Sigmoid colon (tissue), 6 donors: ENCODE measurements at regions not wholly inside any gene's neighbourhood (a gene's known extent, or its start where the extent isn't known, plus 50 kb on each side); places are given as distances from the start of the nearest gene placed in this dataset.

Source experiments
- DNase-seq: peaks from one replicate; pipeline ENCODE4 v3.0.0-alpha.2; 2019
- H3K27ac ChIP-seq, 4 donors: fragments of 200-600 bp; sonication (generic); one replicate each; pipeline ENCODE4 v1.5.1; 2016 to 2019; ENCODE audit warnings: mild to moderate bottlenecking in 1 of 4
- H3K27me3 ChIP-seq, 3 donors: fragments of 200-600 bp; sonication (generic); one replicate each; pipeline ENCODE4 v1.5.1; 2019; ENCODE audit warnings: mild to moderate bottlenecking in 1 of 3
- H3K36me3 ChIP-seq, 4 donors: fragments of 200-600 bp; sonication (generic); one replicate each; pipeline ENCODE4 v1.5.1; 2016 to 2019
- H3K4me1 ChIP-seq, 4 donors: fragments of 200-600 bp; sonication (generic); one replicate each; pipeline ENCODE4 v1.5.1; 2017 to 2019
- H3K4me3 ChIP-seq, 4 donors: fragments of 200-600 bp; sonication (generic); one replicate each; pipeline ENCODE4 v1.5.1; 2017 to 2019; ENCODE audit warnings: mild to moderate bottlenecking in 2 of 4, moderate library complexity in 1 of 4
- H3K9me3 ChIP-seq, 4 donors: fragments of 200-600 bp in 3 of 4; sonication (generic) in 3 of 4; one replicate each; pipeline versions ENCODE4 v1.5.1 to v1.6.1; 2013 to 2019
- CTCF ChIP-seq, 4 experiments: fragments of 450-650 bp in 3 of 4; fragments of 200-600 bp in 1 of 4; IDR thresholded peaks; one replicate each; pipeline ENCODE4 v1.5.1; 2016 to 2019; ENCODE audit warnings: antibody characterized with exemption in 4 of 4, mild to moderate bottlenecking in 3 of 4, moderate library complexity in 2 of 4
- EP300 ChIP-seq, 4 donors: sonication (generic); formaldehyde crosslinking; IDR thresholded peaks; one replicate each; pipeline ENCODE4 v1.6.1; 2017; ENCODE audit warnings: antibody characterized with exemption in 4 of 4
- POLR2A ChIP-seq, 2 donors: fragments of 450-650 bp; IDR thresholded peaks; one replicate each; pipeline ENCODE4 v1.6.1; 2016; ENCODE audit warnings: antibody characterized with exemption in 2 of 2, mild to moderate bottlenecking in 2 of 2, moderate library complexity in 2 of 2
- POLR2AphosphoS5 ChIP-seq, 4 donors: sonication (generic); formaldehyde crosslinking; IDR thresholded peaks; one replicate each; pipeline ENCODE4 v1.6.1; 2017; ENCODE audit warnings: antibody characterized with exemption in 4 of 4
- WGBS, 2 donors: extraction: QIAGEN DNeasy Blood & Tissue Kit; methylation state at CpG; one replicate each; pipeline ENCODE4 v1.1.7; 2013; 5-methylcytosine and 5-hydroxymethylcytosine counted together
- intact Hi-C: fragments of 100-400 bp; cut with DNase I; formaldehyde crosslinking; loops from one replicate; pipeline ENCODE4 v1.15.1; 2023
- donor health status: healthy with polysubstance abuse.
- donor health status: healthy.

GRCh38 chr2:5176764-5177163 lies 515.4 kb upstream of the SOX11 start:
- Histone ChIP-seq H3K36me3 (no peaks in the 10 kb centered on the region), H3K4me1 (peaks cover 0 to 14% (median 4%) of the 10 kb centered on the region in 4 donors), H3K4me3 (no peak overlapping the region), H3K27me3 (no peaks in the 10 kb centered on the region), H3K27ac (no peak overlapping the region), H3K9me3 (no peaks in the 10 kb centered on the region)
- DNase-seq, result no peak
- WGBS, 2 donors, result 85% methylated on average over 4 of the region's 4 CpGs
- intact Hi-C loops, result no loop called here
- no peak for TF ChIP-seq CTCF (IDR thresholded peaks at IDR 0.05)
- no peak for TF ChIP-seq POLR2A (IDR thresholded peaks at IDR 0.05)
- no peak for TF ChIP-seq POLR2AphosphoS5 (IDR thresholded peaks at IDR 0.05)
- no peak for TF ChIP-seq EP300 (IDR thresholded peaks at IDR 0.05)

DNA sequence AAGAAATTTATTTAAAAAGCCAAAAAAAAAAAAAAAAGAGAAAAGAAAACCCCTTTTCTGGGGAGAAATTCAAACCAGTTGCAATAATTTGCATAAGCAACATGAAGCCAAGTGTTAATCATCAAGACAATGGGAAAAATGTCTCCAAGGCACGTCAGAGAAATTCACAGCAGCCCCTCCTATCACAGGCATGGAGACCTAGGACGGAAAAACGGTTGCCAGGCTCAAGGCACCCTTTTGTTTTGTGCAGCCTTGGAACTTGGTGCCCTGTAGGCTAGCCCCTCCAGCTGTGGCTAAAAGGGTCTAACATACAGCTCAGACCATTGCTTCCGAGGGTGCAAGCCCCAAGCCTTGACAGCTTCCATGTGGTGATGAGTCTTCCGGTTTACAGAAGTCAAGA lies 509.2 kb upstream of the SOX11 start:
- Histone ChIP-seq H3K27ac (no peak overlapping the region), H3K27me3 (no peaks in the 10 kb centered on the region), H3K9me3 (no peaks in the 10 kb centered on the region), H3K36me3 (no peaks in the 10 kb centered on the region), H3K4me3 (no peak overlapping the region), H3K4me1 (no peaks in the 10 kb centered on the region)
- WGBS, 2 donors, result 76 to 84% methylated on average over 5 of the region's 5 CpGs
- TF ChIP-seq POLR2AphosphoS5 (IDR thresholded peaks at IDR 0.05) (no peak), POLR2A (IDR thresholded peaks at IDR 0.05) (no peak), EP300 (IDR thresholded peaks at IDR 0.05) (no peak), CTCF (IDR thresholded peaks at IDR 0.05) (no peak)
- intact Hi-C loops, result no loop called here
- DNase-seq, result no peak

DNA sequence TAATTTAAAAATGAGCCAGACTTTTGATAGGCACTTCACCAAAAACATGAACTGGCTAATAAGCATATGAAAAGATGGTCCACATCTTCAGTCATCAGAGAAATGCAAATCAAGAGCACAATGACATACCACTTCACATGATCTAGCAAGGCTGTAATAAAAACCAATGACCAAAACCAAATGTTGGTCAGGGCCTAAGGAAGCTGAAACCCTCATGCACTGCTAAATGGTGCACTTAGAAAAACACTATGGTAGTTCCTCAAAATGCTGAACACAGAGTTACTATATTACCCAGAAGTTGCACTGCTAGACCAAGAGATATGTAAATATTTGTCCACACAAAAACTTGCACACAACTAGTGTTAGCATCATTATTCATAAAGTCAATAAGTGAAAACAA lies 504.9 kb upstream of the SOX11 start:
- H3K36me3 ChIP-seq, result no peaks in the 10 kb centered on the region
- H3K9me3 ChIP-seq, result no peaks in the 10 kb centered on the region
- H3K27ac ChIP-seq, result no peak overlapping the region
- no peak overlapping the region for H3K4me3 ChIP-seq
- H3K27me3 ChIP-seq, result no peaks in the 10 kb centered on the region
- no peak for DNase-seq
- intact Hi-C loops, result no loop called here
- TF ChIP-seq EP300 (IDR thresholded peaks at IDR 0.05), result no peak
- TF ChIP-seq POLR2A (IDR thresholded peaks at IDR 0.05), result no peak
- no peak for TF ChIP-seq CTCF (IDR thresholded peaks at IDR 0.05)
- no peak for TF ChIP-seq POLR2AphosphoS5 (IDR thresholded peaks at IDR 0.05)
- H3K4me1 ChIP-seq, result no peaks in the 10 kb centered on the region

GRCh38 chr2:5188636-5189035 lies 503.5 kb upstream of the SOX11 start:
- WGBS, 2 donors, result 85 to 86% methylated on average over 5 of the region's 5 CpGs
- intact Hi-C loops, result no loop called here

More at GRCh38 chr2:5188636-5189035, 503.5 kb upstream of the SOX11 start:
- no peak for DNase-seq
- H3K36me3 ChIP-seq, result no peaks in the 10 kb centered on the region
- H3K9me3 ChIP-seq, result no peaks in the 10 kb centered on the region
- TF ChIP-seq CTCF (IDR thresholded peaks at IDR 0.05), result no peak
- TF ChIP-seq POLR2AphosphoS5 (IDR thresholded peaks at IDR 0.05), result no peak
- TF ChIP-seq EP300 (IDR thresholded peaks at IDR 0.05), result no peak
- TF ChIP-seq POLR2A (IDR thresholded peaks at IDR 0.05), result no peak
- H3K4me3 ChIP-seq, result no peak overlapping the region
- no peaks in the 10 kb centered on the region for H3K27me3 ChIP-seq
- no peak overlapping the region for H3K27ac ChIP-seq
- H3K4me1 ChIP-seq, result no peaks in the 10 kb centered on the region
